ENCODE measurements at regions not wholly inside any gene's neighbourhood (a gene's known extent, or its start where the extent isn't known, plus 50 kb on each side); places are given as distances from the start of the nearest gene placed in this dataset.
"Not testable (repeated sequence)": the region's sequence is repeated elsewhere in the genome, so short reads cannot be mapped to it uniquely, and the experiment has no call there.

DNA sequence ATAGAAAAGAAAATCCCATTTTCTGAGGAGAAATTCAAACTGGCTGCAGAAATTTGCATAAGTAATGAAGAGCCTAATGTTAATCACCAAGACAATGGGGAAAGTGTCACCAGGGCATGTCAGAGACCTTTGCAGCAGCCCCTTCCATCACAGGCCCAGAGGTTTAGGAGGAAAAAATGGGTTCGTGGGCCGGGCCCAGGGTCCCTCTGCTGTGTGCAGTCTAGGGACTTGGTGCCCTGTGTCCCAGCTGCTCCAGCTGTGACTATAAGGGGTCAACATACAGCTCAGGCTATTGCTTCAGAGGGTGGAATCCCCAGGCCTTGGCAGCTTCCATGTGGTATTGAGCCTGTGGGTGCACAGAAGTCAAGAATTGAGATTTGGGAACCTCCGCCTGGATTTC is 103.6 kb upstream of the FAM47C start:
- H3K9me3 ChIP-seq (ENCODE audit: control insufficient read depth in 3 of 3, low read length in 3 of 3); H3K27me3 ChIP-seq (ENCODE audit: control insufficient read depth in 3 of 3, insufficient read depth in 3 of 3, low read length in 3 of 3); H3K9ac ChIP-seq (ENCODE audit: low read depth in 1 of 3, low read length in 3 of 3); H3K4me3 ChIP-seq (ENCODE audit: low read length in 3 of 3); H3K4me1 ChIP-seq (ENCODE audit: control insufficient read depth in 3 of 3, insufficient read depth in 3 of 3, low read length in 3 of 3); H3K27ac ChIP-seq (ENCODE audit: low read depth, low read length); H3K36me3 ChIP-seq (ENCODE audit: control insufficient read depth in 3 of 3, insufficient read depth in 3 of 3, low read length in 3 of 3): not testable (repeated sequence)

DNA sequence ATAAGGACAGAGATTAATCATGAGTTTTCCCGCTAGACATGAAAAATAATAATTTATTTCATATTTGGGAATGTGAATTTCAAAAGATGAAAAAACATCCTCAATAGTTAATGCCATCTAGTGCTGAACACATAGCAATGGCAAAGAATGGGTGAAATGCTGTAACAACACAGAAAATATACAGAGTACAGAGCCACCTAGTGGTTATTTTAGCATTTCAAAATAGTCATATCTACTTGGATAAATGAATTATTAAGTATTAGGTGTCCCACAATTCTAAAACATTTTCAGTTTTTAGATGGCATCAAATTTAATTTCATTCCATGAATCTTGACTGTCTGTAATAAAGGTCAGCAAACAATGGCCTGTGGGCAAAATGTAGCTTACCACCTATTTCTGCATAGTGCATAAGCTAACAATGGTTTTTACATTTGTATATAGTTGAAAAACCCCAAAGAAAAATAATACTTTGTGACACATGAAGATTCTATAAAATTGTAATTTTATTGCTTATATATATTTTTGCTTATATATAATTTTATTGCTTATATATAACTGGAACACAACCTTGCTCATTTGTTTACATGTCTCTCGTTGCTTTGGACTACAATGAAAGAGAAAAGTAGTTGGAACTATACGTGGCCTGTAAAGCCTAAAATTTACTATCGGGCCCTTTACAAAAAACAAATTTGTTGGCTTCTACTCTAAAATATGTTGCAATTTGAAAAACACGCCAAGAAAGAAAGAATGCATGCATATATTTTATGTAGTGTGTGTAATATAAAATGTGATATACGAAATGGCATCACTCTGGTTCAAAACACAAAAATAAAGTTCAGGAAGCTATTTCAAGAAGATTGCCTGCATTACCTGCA is 99.1 kb upstream of the FAM47C start:
- H3K27ac ChIP-seq (ENCODE audit: low read depth, low read length) = no peak overlapping the region
- no peaks in the 10 kb centered on the region for H3K36me3 ChIP-seq (ENCODE audit: control insufficient read depth in 3 of 3, insufficient read depth in 3 of 3, low read length in 3 of 3)
- no peaks in the 10 kb centered on the region for H3K9me3 ChIP-seq (ENCODE audit: control insufficient read depth in 3 of 3, low read length in 3 of 3)
- no peak overlapping the region for H3K9ac ChIP-seq (ENCODE audit: low read depth in 1 of 3, low read length in 3 of 3)
- H3K27me3 ChIP-seq (ENCODE audit: control insufficient read depth in 3 of 3, insufficient read depth in 3 of 3, low read length in 3 of 3) = no peaks in the 10 kb centered on the region
- H3K4me1 ChIP-seq (ENCODE audit: control insufficient read depth in 3 of 3, insufficient read depth in 3 of 3, low read length in 3 of 3) = no peaks in the 10 kb centered on the region
- no peak overlapping the region for H3K4me3 ChIP-seq (ENCODE audit: low read length in 3 of 3)

DNA sequence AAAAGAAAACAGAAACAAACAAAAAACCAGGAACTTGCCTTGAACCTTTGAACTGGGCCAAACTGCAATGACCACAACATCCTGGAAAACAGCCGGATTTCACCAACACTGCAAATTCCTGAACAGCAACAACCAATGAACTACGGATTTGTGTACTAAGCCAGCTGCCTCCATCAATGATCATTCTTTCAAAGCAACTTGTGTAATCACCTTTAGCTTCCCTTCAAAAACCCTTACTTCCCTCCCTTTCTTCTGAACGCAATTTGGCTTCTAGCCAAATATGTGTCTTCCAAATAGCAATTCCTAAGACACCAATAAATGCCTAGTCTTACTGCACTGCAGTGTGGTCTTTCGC is 98.5 kb upstream of the FAM47C start:
- Histone ChIP-seq H3K27ac (ENCODE audit: low read depth, low read length) (no peak overlapping the region), H3K9me3 (ENCODE audit: control insufficient read depth in 3 of 3, low read length in 3 of 3) (no peaks in the 10 kb centered on the region), H3K9ac (ENCODE audit: low read depth in 1 of 3, low read length in 3 of 3) (no peak overlapping the region)

DNA sequence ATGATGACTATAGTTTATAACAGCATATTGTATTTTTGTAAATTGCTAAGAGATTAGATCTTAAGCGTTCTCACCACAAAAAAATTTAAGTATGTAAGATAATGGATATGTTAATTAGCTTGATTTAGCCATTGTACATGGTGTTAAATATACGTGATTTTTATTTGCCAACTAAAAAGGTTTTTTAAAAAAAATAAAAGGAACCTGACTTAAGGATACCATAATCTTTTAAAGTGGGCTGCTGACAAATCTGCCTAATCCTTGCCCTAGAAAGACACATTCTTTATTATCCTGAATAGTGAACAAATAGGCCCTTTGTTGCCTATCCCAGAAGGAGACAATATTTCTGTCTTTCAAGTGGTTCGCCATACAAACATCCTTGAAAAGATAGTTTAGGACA is 94.6 kb upstream of the FAM47C start:
- H3K27me3 ChIP-seq (ENCODE audit: control insufficient read depth in 3 of 3, insufficient read depth in 3 of 3, low read length in 3 of 3) = no peaks in the 10 kb centered on the region
- H3K27ac ChIP-seq (ENCODE audit: low read depth, low read length) = no peak overlapping the region

More for the DNA sequence above, 98.5 kb upstream of the FAM47C start:
- Histone ChIP-seq H3K27me3 (ENCODE audit: control insufficient read depth in 3 of 3, insufficient read depth in 3 of 3, low read length in 3 of 3) (no peaks in the 10 kb centered on the region), H3K4me3 (ENCODE audit: low read length in 3 of 3) (no peak overlapping the region), H3K36me3 (ENCODE audit: control insufficient read depth in 3 of 3, insufficient read depth in 3 of 3, low read length in 3 of 3) (no peaks in the 10 kb centered on the region), H3K4me1 (ENCODE audit: control insufficient read depth in 3 of 3, insufficient read depth in 3 of 3, low read length in 3 of 3) (no peaks in the 10 kb centered on the region)

DNA sequence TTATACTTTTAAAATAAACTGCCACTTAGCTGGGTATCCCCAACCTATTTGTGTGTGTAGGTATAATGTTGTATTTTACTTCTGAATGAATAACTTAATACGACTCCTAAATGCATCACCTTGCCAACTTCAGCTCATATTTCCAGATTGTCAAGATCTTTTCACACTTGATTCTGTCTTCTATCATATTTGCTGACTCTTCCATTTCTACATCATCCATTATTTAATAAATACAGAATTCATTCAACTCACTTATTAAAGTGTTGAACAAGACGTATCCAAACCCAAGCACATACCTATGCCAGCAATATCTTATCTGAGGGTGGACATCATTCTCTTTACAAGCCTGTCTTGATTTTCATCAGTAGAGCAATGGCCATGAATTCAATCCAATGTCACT is 91.2 kb upstream of the FAM47C start:
- no peak overlapping the region for H3K4me3 ChIP-seq (ENCODE audit: low read length in 3 of 3)
- no peaks in the 10 kb centered on the region for H3K4me1 ChIP-seq (ENCODE audit: control insufficient read depth in 3 of 3, insufficient read depth in 3 of 3, low read length in 3 of 3)
- H3K36me3 ChIP-seq (ENCODE audit: control insufficient read depth in 3 of 3, insufficient read depth in 3 of 3, low read length in 3 of 3) = no peaks in the 10 kb centered on the region
- no peak overlapping the region for H3K27ac ChIP-seq (ENCODE audit: low read depth, low read length)
- H3K9ac ChIP-seq (ENCODE audit: low read depth in 1 of 3, low read length in 3 of 3) = no peak overlapping the region
- H3K9me3 ChIP-seq (ENCODE audit: control insufficient read depth in 3 of 3, low read length in 3 of 3) = no peaks in the 10 kb centered on the region
- H3K27me3 ChIP-seq (ENCODE audit: control insufficient read depth in 3 of 3, insufficient read depth in 3 of 3, low read length in 3 of 3) = no peaks in the 10 kb centered on the region

More for the DNA sequence above, 94.6 kb upstream of the FAM47C start:
- H3K9ac ChIP-seq (ENCODE audit: low read depth in 1 of 3, low read length in 3 of 3) = no peak overlapping the region
- no peak overlapping the region for H3K4me3 ChIP-seq (ENCODE audit: low read length in 3 of 3)
- H3K9me3 ChIP-seq (ENCODE audit: control insufficient read depth in 3 of 3, low read length in 3 of 3) = no peaks in the 10 kb centered on the region
- no peaks in the 10 kb centered on the region for H3K36me3 ChIP-seq (ENCODE audit: control insufficient read depth in 3 of 3, insufficient read depth in 3 of 3, low read length in 3 of 3)
- H3K4me1 ChIP-seq (ENCODE audit: control insufficient read depth in 3 of 3, insufficient read depth in 3 of 3, low read length in 3 of 3) = no peaks in the 10 kb centered on the region

DNA sequence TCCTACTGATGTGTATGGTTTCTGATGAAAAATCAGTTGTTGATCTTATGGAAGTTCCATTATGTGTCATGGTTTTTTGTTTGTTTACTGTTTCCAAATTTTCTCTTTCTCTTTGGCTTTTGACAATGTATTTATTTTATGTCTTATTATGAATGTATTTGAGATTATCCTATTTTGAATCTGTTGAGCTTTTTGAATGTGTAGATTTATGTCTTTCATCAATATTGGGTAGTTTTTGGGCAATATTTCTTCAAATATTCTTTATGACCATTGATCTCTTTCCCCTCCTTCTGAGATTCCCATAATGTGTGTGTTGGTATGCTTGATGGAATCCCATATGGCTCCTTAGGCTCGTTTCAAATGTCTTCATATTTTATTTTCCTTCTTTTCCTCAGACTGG is 80.5 kb upstream of the FAM47C start:
- no peak overlapping the region for H3K27ac ChIP-seq (ENCODE audit: low read depth, low read length)
- no peak overlapping the region for H3K4me3 ChIP-seq (ENCODE audit: low read length in 3 of 3)
- no peaks in the 10 kb centered on the region for H3K9me3 ChIP-seq (ENCODE audit: control insufficient read depth in 3 of 3, low read length in 3 of 3)
- H3K4me1 ChIP-seq (ENCODE audit: control insufficient read depth in 3 of 3, insufficient read depth in 3 of 3, low read length in 3 of 3) = no peaks in the 10 kb centered on the region
- no peak overlapping the region for H3K9ac ChIP-seq (ENCODE audit: low read depth in 1 of 3, low read length in 3 of 3)
- H3K27me3 ChIP-seq (ENCODE audit: control insufficient read depth in 3 of 3, insufficient read depth in 3 of 3, low read length in 3 of 3) = no peaks in the 10 kb centered on the region
- H3K36me3 ChIP-seq (ENCODE audit: control insufficient read depth in 3 of 3, insufficient read depth in 3 of 3, low read length in 3 of 3) = no peaks in the 10 kb centered on the region

DNA sequence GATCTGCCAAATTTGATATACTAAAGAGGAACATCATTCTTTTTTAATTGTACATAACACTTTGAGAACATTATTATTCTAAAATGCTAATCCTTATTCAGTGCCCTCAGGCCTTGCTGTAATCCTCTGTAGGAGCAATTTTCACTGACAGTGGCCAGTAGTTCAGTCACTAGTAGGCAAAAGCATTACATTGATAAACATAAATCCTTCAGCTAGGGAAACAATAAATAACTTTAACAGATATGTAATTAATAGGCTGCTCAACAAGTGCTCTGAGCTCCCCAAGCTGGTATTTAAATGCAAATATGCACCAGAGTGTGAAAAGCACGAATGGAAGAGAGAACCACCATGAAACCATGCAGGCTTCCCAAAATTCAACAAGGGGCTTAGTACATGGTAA is 77.7 kb upstream of the FAM47C start:
- Histone ChIP-seq H3K4me3 (ENCODE audit: low read length in 3 of 3) (no peak overlapping the region), H3K36me3 (ENCODE audit: control insufficient read depth in 3 of 3, insufficient read depth in 3 of 3, low read length in 3 of 3) (no peaks in the 10 kb centered on the region), H3K9me3 (ENCODE audit: control insufficient read depth in 3 of 3, low read length in 3 of 3) (no peaks in the 10 kb centered on the region), H3K27me3 (ENCODE audit: control insufficient read depth in 3 of 3, insufficient read depth in 3 of 3, low read length in 3 of 3) (no peaks in the 10 kb centered on the region), H3K9ac (ENCODE audit: low read depth in 1 of 3, low read length in 3 of 3) (no peak overlapping the region), H3K27ac (ENCODE audit: low read depth, low read length) (no peak overlapping the region), H3K4me1 (ENCODE audit: control insufficient read depth in 3 of 3, insufficient read depth in 3 of 3, low read length in 3 of 3) (no peaks in the 10 kb centered on the region)

DNA sequence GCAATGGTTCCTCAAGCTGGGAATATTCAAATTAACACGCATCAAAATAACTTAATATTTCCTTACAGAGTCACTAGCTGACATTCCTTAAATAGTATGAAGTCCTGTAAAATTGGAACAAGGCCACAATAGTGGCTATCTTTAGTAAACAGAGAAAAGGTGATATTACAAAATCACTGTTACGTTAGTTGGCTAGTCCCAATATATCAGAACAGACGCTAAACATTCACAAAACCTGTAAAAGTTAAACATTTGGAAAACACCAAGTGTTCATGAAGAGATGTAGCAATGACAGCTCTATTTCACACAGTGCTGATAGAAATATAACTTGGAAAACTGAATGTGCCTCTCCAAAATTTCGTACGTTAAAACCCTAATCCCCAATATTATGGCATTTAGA is 61.0 kb upstream of the FAM47C start:
- no peaks in the 10 kb centered on the region for H3K4me1 ChIP-seq (ENCODE audit: control insufficient read depth in 3 of 3, insufficient read depth in 3 of 3, low read length in 3 of 3)
- no peaks in the 10 kb centered on the region for H3K9me3 ChIP-seq (ENCODE audit: control insufficient read depth in 3 of 3, low read length in 3 of 3)
- no peak overlapping the region for H3K9ac ChIP-seq (ENCODE audit: low read depth in 1 of 3, low read length in 3 of 3)
- no peaks in the 10 kb centered on the region for H3K36me3 ChIP-seq (ENCODE audit: control insufficient read depth in 3 of 3, insufficient read depth in 3 of 3, low read length in 3 of 3)
- no peak overlapping the region for H3K27ac ChIP-seq (ENCODE audit: low read depth, low read length)
- H3K4me3 ChIP-seq (ENCODE audit: low read length in 3 of 3) = no peak overlapping the region
- no peaks in the 10 kb centered on the region for H3K27me3 ChIP-seq (ENCODE audit: control insufficient read depth in 3 of 3, insufficient read depth in 3 of 3, low read length in 3 of 3)

DNA sequence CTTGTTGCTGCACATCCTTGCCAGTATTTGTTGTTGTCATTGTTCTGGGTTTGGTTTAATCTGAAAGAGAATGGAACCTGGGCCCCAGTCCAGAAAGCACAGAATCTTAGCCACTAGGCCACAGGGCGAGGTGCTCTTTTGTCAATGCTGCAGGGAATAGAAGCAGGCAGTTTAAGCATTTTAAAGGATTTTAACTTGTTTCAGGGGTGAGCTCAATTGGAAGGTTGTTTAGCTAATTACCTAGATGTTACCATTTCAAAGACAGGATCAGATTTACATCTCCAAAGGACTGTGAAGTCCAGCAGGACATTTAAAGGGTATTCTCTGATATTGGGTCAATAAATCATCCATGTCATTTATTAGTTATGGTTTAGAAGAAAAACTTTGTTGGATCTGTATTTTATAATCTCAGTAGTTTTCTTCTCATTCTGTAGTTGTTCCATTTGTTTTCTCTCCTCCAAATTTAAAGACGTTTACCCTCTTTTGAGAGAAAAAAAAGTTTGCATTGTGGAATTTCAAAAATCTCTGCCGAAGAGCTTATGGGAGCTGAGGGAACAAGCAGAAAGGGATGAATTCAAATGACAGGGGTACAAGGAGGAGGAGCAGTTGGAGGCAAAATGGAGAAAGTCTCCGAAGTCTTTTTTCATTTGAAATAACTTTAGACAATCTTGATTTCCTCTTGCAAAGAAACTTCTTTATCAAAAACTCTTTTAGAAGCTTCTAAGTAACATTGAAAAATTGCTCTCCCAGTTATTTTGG is 57.5 kb upstream of the FAM47C start:
- Histone ChIP-seq H3K9ac (ENCODE audit: low read depth in 1 of 3, low read length in 3 of 3) (no peak overlapping the region), H3K36me3 (ENCODE audit: control insufficient read depth in 3 of 3, insufficient read depth in 3 of 3, low read length in 3 of 3) (no peaks in the 10 kb centered on the region), H3K9me3 (ENCODE audit: control insufficient read depth in 3 of 3, low read length in 3 of 3) (no peaks in the 10 kb centered on the region), H3K4me1 (ENCODE audit: control insufficient read depth in 3 of 3, insufficient read depth in 3 of 3, low read length in 3 of 3) (no peaks in the 10 kb centered on the region), H3K27me3 (ENCODE audit: control insufficient read depth in 3 of 3, insufficient read depth in 3 of 3, low read length in 3 of 3) (peaks cover 0 to under 1% (median 0%) of the 10 kb centered on the region in 3 donors), H3K27ac (ENCODE audit: low read depth, low read length) (no peak overlapping the region), H3K4me3 (ENCODE audit: low read length in 3 of 3) (no peak overlapping the region)

All from skeletal muscle tissue (tissue), 3 donors.